Breast epithelium (tissue), 3 donors: ENCODE measurements at regions not wholly inside any gene's neighbourhood (a gene's known extent, or its start where the extent isn't known, plus 50 kb on each side); places are given as distances from the start of the nearest gene placed in this dataset.

ENCODE experiments used
- POLR2A ChIP-seq: fragments of 450-650 bp; IDR thresholded peaks from one replicate; pipeline ENCODE4 v1.6.1; 2016; ENCODE audit warnings: antibody characterized with exemption, mild to moderate bottlenecking, moderate library complexity
- POLR2AphosphoS5 ChIP-seq, 3 donors: sonication (generic); formaldehyde crosslinking; IDR thresholded peaks; one replicate each; pipeline ENCODE4 v1.6.1; 2017; ENCODE audit warnings: antibody characterized with exemption in 3 of 3
- TF ChIP-seq, protein P1 (sequence below), 3 donors: fragments of 450-650 bp; IDR thresholded peaks; one replicate each; pipeline ENCODE4 v1.5.1; 2016 to 2017; ENCODE audit warnings: antibody characterized with exemption in 3 of 3, mild to moderate bottlenecking in 3 of 3, moderate library complexity in 3 of 3

GRCh38 chr3:117243657-117244056 lies 534.1 kb downstream of the TUSC7 start:
- TF ChIP-seq, protein P1, sequence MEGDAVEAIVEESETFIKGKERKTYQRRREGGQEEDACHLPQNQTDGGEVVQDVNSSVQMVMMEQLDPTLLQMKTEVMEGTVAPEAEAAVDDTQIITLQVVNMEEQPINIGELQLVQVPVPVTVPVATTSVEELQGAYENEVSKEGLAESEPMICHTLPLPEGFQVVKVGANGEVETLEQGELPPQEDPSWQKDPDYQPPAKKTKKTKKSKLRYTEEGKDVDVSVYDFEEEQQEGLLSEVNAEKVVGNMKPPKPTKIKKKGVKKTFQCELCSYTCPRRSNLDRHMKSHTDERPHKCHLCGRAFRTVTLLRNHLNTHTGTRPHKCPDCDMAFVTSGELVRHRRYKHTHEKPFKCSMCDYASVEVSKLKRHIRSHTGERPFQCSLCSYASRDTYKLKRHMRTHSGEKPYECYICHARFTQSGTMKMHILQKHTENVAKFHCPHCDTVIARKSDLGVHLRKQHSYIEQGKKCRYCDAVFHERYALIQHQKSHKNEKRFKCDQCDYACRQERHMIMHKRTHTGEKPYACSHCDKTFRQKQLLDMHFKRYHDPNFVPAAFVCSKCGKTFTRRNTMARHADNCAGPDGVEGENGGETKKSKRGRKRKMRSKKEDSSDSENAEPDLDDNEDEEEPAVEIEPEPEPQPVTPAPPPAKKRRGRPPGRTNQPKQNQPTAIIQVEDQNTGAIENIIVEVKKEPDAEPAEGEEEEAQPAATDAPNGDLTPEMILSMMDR (IDR thresholded peaks at IDR 0.05) = no peak
- TF ChIP-seq POLR2AphosphoS5 (IDR thresholded peaks at IDR 0.05) = no peak
- TF ChIP-seq POLR2A = no peak
